ENCODE measurements at regions not wholly inside any gene's neighbourhood (a gene's known extent, or its start where the extent isn't known, plus 50 kb on each side); places are given as distances from the start of the nearest gene placed in this dataset.

DNA sequence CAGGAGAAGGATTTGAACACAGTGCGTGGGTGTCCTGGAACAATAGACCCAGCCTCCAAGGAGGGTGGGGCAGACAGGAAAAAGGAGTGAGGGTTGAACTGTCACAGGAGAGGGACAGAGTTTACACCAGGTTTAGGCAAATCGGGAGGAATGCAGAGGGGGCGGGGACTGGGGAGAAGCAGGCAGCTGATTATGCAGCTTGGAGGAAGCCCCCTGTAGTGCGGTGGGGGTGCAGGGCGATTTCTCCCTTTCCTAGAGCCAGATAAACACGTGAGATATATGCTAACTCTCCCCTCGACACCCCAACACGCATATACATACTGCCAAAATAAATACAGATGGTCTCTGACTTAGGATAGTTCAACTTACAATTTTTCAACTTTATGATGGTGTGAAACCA is 108.6 kb upstream of the PRR20G start:
- TF ChIP-seq CTCF (IDR thresholded peaks at IDR 0.05; ENCODE audit: low read depth, low read length, missing control alignments): no peak
- H3K4me3 ChIP-seq (ENCODE audit: low read depth, low read length): no peak overlapping the region
- DNase-seq (ENCODE audit: low read depth): no peak

DNA sequence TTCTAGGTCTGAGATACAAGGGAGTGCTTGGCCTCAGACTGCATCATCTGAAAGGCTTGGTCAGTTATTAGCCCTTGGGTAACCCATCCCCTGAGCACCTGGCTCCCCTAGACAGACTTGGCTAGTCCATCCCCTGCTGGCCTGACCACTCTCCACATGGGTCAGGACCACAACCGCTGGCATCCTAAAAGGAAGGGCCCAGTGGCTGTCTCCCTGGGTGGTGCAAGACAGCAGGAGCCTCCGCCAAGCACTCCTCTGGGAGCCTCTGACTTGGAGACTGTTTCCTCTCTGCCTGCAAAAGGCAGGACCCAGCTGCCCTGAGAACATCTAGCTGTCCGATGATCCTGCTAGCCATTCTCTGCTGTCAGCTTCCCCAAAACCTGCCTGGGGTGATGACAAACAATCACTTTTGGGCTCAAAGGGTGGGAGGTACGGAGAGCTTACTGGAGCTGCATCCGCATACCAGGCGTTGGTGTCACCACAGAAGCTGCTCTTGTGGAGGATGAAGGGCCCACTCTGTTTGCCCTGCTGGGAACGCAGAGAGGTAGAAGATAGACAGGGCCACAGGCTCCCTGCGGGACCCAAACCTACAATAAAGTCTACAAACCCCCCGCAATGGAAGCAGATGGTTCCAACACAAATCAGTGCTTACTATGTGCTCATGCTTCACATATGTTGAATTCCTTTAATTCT is 108.0 kb upstream of the PRR20G start:
- TF ChIP-seq CTCF (IDR thresholded peaks at IDR 0.05; ENCODE audit: low read depth, low read length, missing control alignments): no peak
- DNase-seq (ENCODE audit: low read depth): no peak
- H3K4me3 ChIP-seq (ENCODE audit: low read depth, low read length): no peak overlapping the region

DNA sequence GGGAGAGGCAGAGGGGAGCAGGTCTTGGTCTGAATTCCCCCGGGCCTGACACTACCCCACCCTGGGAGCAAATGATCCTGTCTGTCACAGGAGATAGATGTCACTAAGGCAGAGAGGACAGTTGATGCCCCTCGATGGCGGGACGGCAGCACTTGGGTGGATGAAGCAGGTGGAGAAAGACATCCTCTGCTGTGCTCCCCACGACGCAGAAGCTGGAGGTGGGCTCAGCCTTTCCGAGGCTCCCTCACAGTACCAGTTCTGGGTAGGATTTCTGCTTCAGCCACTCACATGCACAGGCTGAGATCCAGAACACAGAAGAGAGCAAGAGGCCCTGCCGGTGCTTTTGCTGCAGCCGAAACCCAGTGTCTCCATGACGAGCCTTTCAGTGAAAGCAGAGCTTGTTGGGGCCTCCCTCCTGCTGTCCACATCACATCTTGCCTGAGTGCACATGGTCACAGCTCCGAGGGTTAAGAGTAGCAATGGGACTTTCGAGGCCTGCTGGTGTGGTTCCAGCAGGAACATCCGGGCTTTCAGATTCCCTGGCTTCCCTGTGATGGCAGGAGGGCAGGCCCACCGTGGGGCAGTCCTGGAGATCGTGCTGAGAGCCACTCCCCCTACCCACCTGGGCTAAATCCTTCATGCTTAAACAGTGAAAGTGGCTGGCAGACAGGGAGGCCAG is 107.3 kb upstream of the PRR20G start:
- H3K4me3 ChIP-seq (ENCODE audit: low read depth, low read length): no peak overlapping the region
- no peak for DNase-seq (ENCODE audit: low read depth)
- no peak for TF ChIP-seq CTCF (IDR thresholded peaks at IDR 0.05; ENCODE audit: low read depth, low read length, missing control alignments)

DNA sequence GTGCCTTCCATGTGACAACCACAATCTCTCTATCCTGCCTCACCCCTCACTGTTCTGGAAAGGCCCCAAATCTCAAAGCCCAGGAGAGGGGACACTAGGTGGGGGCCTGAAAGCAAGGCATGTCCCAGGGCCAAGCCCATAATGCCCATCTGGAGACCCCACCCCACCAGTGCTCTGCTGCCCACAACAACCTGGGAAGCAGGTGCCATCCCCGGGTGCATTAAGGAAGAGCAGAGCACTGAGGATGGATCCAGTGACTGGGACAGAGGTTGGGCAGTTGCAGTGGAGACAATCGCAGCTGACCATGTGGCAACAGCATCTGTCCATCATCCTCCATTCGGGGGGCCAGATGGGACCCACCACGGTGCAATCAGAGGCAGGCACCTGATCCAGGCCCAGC is 106.2 kb upstream of the PRR20G start:
- no peak overlapping the region for H3K4me3 ChIP-seq (ENCODE audit: low read depth, low read length)
- no peak for DNase-seq (ENCODE audit: low read depth)
- no peak for TF ChIP-seq CTCF (IDR thresholded peaks at IDR 0.05; ENCODE audit: low read depth, low read length, missing control alignments)

- no peak for DNase-seq (ENCODE audit: low read depth)
- no peak for TF ChIP-seq CTCF (IDR thresholded peaks at IDR 0.05; ENCODE audit: low read depth, low read length, missing control alignments)
- H3K4me3 ChIP-seq (ENCODE audit: low read depth, low read length): no peak overlapping the region
Measured at GRCh38 chr3:127393131-127393820, 105.4 kb upstream of the PRR20G start.

- no peak overlapping the region for H3K4me3 ChIP-seq (ENCODE audit: low read depth, low read length)
- TF ChIP-seq CTCF (IDR thresholded peaks at IDR 0.05; ENCODE audit: low read depth, low read length, missing control alignments): no peak
- DNase-seq (ENCODE audit: low read depth): no peak
Measured at GRCh38 chr3:127392156-127392490, 104.3 kb upstream of the PRR20G start.

Measured in GM12864 (cell line).